H9 (cell line): ENCODE measurements at regions not wholly inside any gene's neighbourhood (a gene's known extent, or its start where the extent isn't known, plus 50 kb on each side); places are given as distances from the start of the nearest gene placed in this dataset.

Experiments used
- DNase-seq: peaks from one replicate; pipeline ENCODE4 v3.0.0-alpha.2; 2017
- H2AFZ ChIP-seq: one replicate; pipeline ENCODE4 v1.6.1; 2013; ENCODE audit warnings: mild to moderate bottlenecking, low read length, control low read depth, moderate library complexity
- H2AK5ac ChIP-seq: 2 replicates; pipeline ENCODE4 v1.6.1; 2013; ENCODE audit warnings: low read length, control low read depth, mixed read lengths; ENCODE audit not compliant: insufficient read length
- H2BK120ac ChIP-seq: one replicate; pipeline ENCODE4 v1.6.1; 2013; ENCODE audit warnings: low read depth, mild to moderate bottlenecking, low read length, control low read depth, inconsistent platforms; ENCODE audit not compliant: poor library complexity, severe bottlenecking
- H2BK12ac ChIP-seq: 2 replicates; pipeline ENCODE4 v1.6.1; 2013; ENCODE audit warnings: low read length, control low read depth, mixed read lengths, low read depth; ENCODE audit not compliant: insufficient read length
- H2BK15ac ChIP-seq: 2 replicates; pipeline ENCODE4 v1.6.1; 2013; ENCODE audit warnings: low read depth, low read length, control low read depth
- H2BK20ac ChIP-seq: one replicate; pipeline ENCODE4 v1.6.1; 2013; ENCODE audit warnings: low read depth, mild to moderate bottlenecking, low read length, control low read depth, inconsistent platforms; ENCODE audit not compliant: poor library complexity, severe bottlenecking
- H2BK5ac ChIP-seq: 2 replicates; pipeline ENCODE4 v1.6.1; 2013; ENCODE audit warnings: low read length, control low read depth, mixed read lengths; ENCODE audit not compliant: insufficient read length
- H3K14ac ChIP-seq: 2 replicates; pipeline ENCODE4 v1.6.1; 2013; ENCODE audit warnings: low read length, control low read depth; ENCODE audit not compliant: insufficient read depth
- H3K18ac ChIP-seq: 2 replicates; pipeline ENCODE4 v1.6.1; 2013; ENCODE audit warnings: low read depth, mild to moderate bottlenecking, mixed read lengths, low read length, control low read depth; ENCODE audit not compliant: insufficient read length
- H3K23ac ChIP-seq: 2 replicates; pipeline ENCODE4 v1.6.1; 2013; ENCODE audit warnings: low read length, control low read depth, mixed read lengths, low read depth; ENCODE audit not compliant: insufficient read length
- H3K23me2 ChIP-seq: 2 replicates; pipeline ENCODE4 v1.6.1; 2013; ENCODE audit warnings: low read depth, mild to moderate bottlenecking, mixed read lengths, low read length, control low read depth; ENCODE audit not compliant: insufficient read length, poor library complexity, severe bottlenecking
- H3K27ac ChIP-seq: 2 replicates; pipeline ENCODE4 v1.5.1; 2013; ENCODE audit warnings: low read length, control low read depth, mixed read lengths, low read depth; ENCODE audit not compliant: insufficient read length
- H3K27me3 ChIP-seq: 2 replicates; pipeline ENCODE4 v1.6.1; 2013; ENCODE audit warnings: low read length, control low read depth, inconsistent platforms; ENCODE audit not compliant: insufficient read depth
- H3K4ac ChIP-seq: 2 replicates; pipeline ENCODE4 v1.6.1; 2013; ENCODE audit warnings: low read depth, mild to moderate bottlenecking, control low read depth, inconsistent platforms, low read length, moderate library complexity
- H3K4me1 ChIP-seq: 2 replicates; pipeline ENCODE4 v1.6.1; 2013; ENCODE audit warnings: low read length, control low read depth, inconsistent platforms; ENCODE audit not compliant: insufficient read depth
- H3K4me2 ChIP-seq: 2 replicates; pipeline ENCODE4 v1.6.1; 2013; ENCODE audit warnings: low read length, control low read depth, mixed read lengths; ENCODE audit not compliant: insufficient read length, insufficient read depth
- H3K56ac ChIP-seq: 2 replicates; pipeline ENCODE4 v1.6.1; 2013; ENCODE audit warnings: low read depth, mild to moderate bottlenecking, mixed read lengths, low read length, control low read depth; ENCODE audit not compliant: insufficient read length
- H3K79me1 ChIP-seq: 2 replicates; pipeline ENCODE4 v1.6.1; 2013; ENCODE audit warnings: low read depth, mild to moderate bottlenecking, moderate library complexity, low read length, control low read depth, inconsistent platforms; ENCODE audit not compliant: insufficient read depth, poor library complexity, severe bottlenecking
- H3K79me2 ChIP-seq: 2 replicates; pipeline ENCODE4 v1.6.1; 2013; ENCODE audit warnings: low read length, control low read depth, inconsistent platforms; ENCODE audit not compliant: insufficient read depth
- H3K9ac ChIP-seq: 2 replicates; pipeline ENCODE4 v1.6.1; 2013; ENCODE audit warnings: low read length, control low read depth, mixed read lengths; ENCODE audit not compliant: insufficient read length; ENCODE audit errors: extremely low read depth
- H3K9me3 ChIP-seq: one replicate; pipeline ENCODE4 v1.6.1; 2013; ENCODE audit warnings: low read depth, low read length, inconsistent platforms; ENCODE audit not compliant: control insufficient read depth
- H3T11ph ChIP-seq: one replicate; pipeline ENCODE4 v1.6.1; 2013; ENCODE audit warnings: mild to moderate bottlenecking, low read length, control low read depth, inconsistent platforms
- H4K20me1 ChIP-seq: one replicate; pipeline ENCODE4 v1.6.1; 2013; ENCODE audit not compliant: control insufficient read depth, insufficient read length, insufficient read depth
- H4K5ac ChIP-seq: 2 replicates; pipeline ENCODE4 v1.6.1; 2013; ENCODE audit warnings: low read depth, mild to moderate bottlenecking, mixed read lengths, low read length, control low read depth; ENCODE audit not compliant: insufficient read length
- H4K8ac ChIP-seq: replicated peaks from 2 replicates; pipeline ENCODE4 v1.6.1; 2013; ENCODE audit warnings: low read length, control low read depth, mixed read lengths, low read depth; ENCODE audit not compliant: insufficient read length
- H4K91ac ChIP-seq: 2 replicates; pipeline ENCODE4 v1.6.1; 2013; ENCODE audit warnings: low read depth, mild to moderate bottlenecking, moderate library complexity, mixed read lengths, low read length, control low read depth; ENCODE audit not compliant: insufficient read length
- H3K27ac Mint-ChIP-seq, 3 experiments: 2 replicates in 2 of 3; 3 replicates in 1 of 3; pipeline ENCODE4 v1.8.0; 2020 to 2021; ENCODE audit warnings: mixed read lengths in 3 of 3, mild to moderate bottlenecking in 1 of 3, moderate library complexity in 1 of 3
- H3K27me3 Mint-ChIP-seq: 2 replicates; pipeline ENCODE4 v1.8.0; 2021; ENCODE audit warnings: low read depth, mild to moderate bottlenecking, moderate library complexity, mixed read lengths
- H3K36me3 Mint-ChIP-seq, 3 experiments: 2 replicates in 2 of 3; 3 replicates in 1 of 3; pipeline ENCODE4 v1.8.0; 2020 to 2021; ENCODE audit warnings: low read depth in 3 of 3, mixed read lengths in 3 of 3; ENCODE audit not compliant: insufficient read depth in 1 of 3
- H3K4me1 Mint-ChIP-seq, 2 experiments: 2 replicates each; pipeline ENCODE4 v1.8.0; 2020; ENCODE audit warnings: mixed read lengths in 2 of 2
- H3K4me3 Mint-ChIP-seq, 2 experiments: 2 replicates in 1 of 2; 3 replicates in 1 of 2; pipeline ENCODE4 v1.8.0; 2020 to 2021; ENCODE audit warnings: mild to moderate bottlenecking in 2 of 2, mixed read lengths in 2 of 2, moderate library complexity in 1 of 2
- H3K9me3 Mint-ChIP-seq, 2 experiments: 2 replicates in 1 of 2; 3 replicates in 1 of 2; pipeline ENCODE4 v1.8.0; 2020; ENCODE audit warnings: mild to moderate bottlenecking in 2 of 2, mixed read lengths in 2 of 2, moderate library complexity in 1 of 2
- WGBS: extraction: QIAGEN DNeasy Blood & Tissue Kit; methylation state at CpG from one replicate; pipeline ENCODE4 v1.1.7; 2013; ENCODE audit warnings: missing lambda C conversion rate, low lambda C conversion rate, mixed read lengths; ENCODE audit not compliant: insufficient read length; ENCODE audit errors: extremely low coverage; 5-methylcytosine and 5-hydroxymethylcytosine counted together
- TF ChIP-seq, protein P1 (sequence below): fragments of 200-600 bp; sonication (generic); conservative IDR thresholded peaks from 3 replicates; pipeline ENCODE4 v1.8.0; 2021; ENCODE audit warnings: antibody characterized with exemption, mild to moderate bottlenecking

DNA sequence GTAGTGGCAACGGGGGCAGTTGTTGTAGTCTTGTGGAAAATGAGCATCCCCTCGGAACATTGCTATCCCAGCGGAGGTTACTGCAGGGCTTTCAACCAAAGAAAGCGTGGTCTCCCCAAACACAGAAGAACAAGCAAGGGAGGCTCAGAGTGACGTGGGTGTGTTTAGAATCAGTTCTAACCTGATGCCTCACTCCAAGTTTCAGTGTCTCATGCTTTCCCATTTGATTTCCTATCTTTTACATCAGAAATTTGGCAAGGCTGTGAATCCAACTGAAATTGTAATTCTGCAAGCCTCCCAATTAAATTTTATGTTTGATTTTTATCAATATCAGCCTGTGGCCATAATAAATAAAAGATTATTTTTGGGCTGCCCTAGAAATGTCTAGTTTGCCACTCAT lies 156.1 kb upstream of the LNX1 start:
- no CpG with 5 or more reads among the region's 5 CpGs for WGBS
- no peaks in the 10 kb centered on the region for H3K79me2 ChIP-seq
- H2BK12ac ChIP-seq, result no peak overlapping the region
- H2AFZ ChIP-seq, result no peak overlapping the region
- Mint-ChIP-seq H3K27me3 (no peaks in the 10 kb centered on the region; the same call in 1 of the 2 replicates), H3K27ac (no peak overlapping the region), H3K4me1 (peaks cover 10% of the 10 kb centered on the region in 2 experiments), H3K36me3 (no peaks in the 10 kb centered on the region; a peak in 1 of 7 replicates), H3K4me3 (no peak overlapping the region), H3K9me3 (no peaks in the 10 kb centered on the region)
- no peak overlapping the region for H3K18ac ChIP-seq
- H2AK5ac ChIP-seq, result no peak overlapping the region
- H4K20me1 ChIP-seq, result no peaks in the 10 kb centered on the region
- no peaks in the 10 kb centered on the region for H3K4me1 ChIP-seq
- DNase-seq, result no peak
- no peak overlapping the region for H2BK5ac ChIP-seq
- no peak overlapping the region for H3K4me2 ChIP-seq
- H3K79me1 ChIP-seq, result no peaks in the 10 kb centered on the region
- H3K23ac ChIP-seq, result no peak overlapping the region
- H3T11ph ChIP-seq, result no peak overlapping the region
- H3K14ac ChIP-seq, result no peak overlapping the region
- H2BK20ac ChIP-seq, result no peak overlapping the region
- no peaks in the 10 kb centered on the region for H3K9me3 ChIP-seq
- no peak overlapping the region for H3K27ac ChIP-seq
- TF ChIP-seq, protein P1, sequence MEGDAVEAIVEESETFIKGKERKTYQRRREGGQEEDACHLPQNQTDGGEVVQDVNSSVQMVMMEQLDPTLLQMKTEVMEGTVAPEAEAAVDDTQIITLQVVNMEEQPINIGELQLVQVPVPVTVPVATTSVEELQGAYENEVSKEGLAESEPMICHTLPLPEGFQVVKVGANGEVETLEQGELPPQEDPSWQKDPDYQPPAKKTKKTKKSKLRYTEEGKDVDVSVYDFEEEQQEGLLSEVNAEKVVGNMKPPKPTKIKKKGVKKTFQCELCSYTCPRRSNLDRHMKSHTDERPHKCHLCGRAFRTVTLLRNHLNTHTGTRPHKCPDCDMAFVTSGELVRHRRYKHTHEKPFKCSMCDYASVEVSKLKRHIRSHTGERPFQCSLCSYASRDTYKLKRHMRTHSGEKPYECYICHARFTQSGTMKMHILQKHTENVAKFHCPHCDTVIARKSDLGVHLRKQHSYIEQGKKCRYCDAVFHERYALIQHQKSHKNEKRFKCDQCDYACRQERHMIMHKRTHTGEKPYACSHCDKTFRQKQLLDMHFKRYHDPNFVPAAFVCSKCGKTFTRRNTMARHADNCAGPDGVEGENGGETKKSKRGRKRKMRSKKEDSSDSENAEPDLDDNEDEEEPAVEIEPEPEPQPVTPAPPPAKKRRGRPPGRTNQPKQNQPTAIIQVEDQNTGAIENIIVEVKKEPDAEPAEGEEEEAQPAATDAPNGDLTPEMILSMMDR, result no peak
- no peak overlapping the region for H2BK15ac ChIP-seq
- no peaks in the 10 kb centered on the region for H3K23me2 ChIP-seq
- H3K9ac ChIP-seq, result no peak overlapping the region
- H4K5ac ChIP-seq, result no peak overlapping the region
- no peaks in the 10 kb centered on the region for H3K27me3 ChIP-seq
- no peak overlapping the region for H2BK120ac ChIP-seq
- no peak overlapping the region for H4K8ac ChIP-seq
- no peak overlapping the region for H3K4ac ChIP-seq
- no peak overlapping the region for H4K91ac ChIP-seq
- no peak overlapping the region for H3K56ac ChIP-seq
